IPS DF 4.7 (cell line): ENCODE measurements at regions not wholly inside any gene's neighbourhood (a gene's known extent, or its start where the extent isn't known, plus 50 kb on each side); places are given as distances from the start of the nearest gene placed in this dataset.
"Not testable (repeated sequence)": the region's sequence is repeated elsewhere in the genome, so short reads cannot be mapped to it uniquely, and the experiment has no call there.

Experiments used
- DNase-seq: peaks from one replicate; pipeline ENCODE4 v3.0.0-alpha.2; 2013; ENCODE audit warnings: low spot score; ENCODE audit errors: extremely low read depth

GRCh38 chr1:242914729-242915128, 340.4 kb downstream of the CEP170 start:
- DNase-seq, result not testable (repeated sequence)

- not testable (repeated sequence) for DNase-seq
Observed at GRCh38 chr1:242912855-242913254, 342.2 kb downstream of the CEP170 start.

- not testable (repeated sequence) for DNase-seq
Observed at GRCh38 chr1:242900558-242900957, 354.5 kb downstream of the CEP170 start.

- DNase-seq, result peak; percentile 16
Observed at GRCh38 chr1:242890192-242890741, 364.8 kb downstream of the CEP170 start.

- no peak for DNase-seq
Observed at GRCh38 chr1:242886137-242886536, 361.6 kb upstream of the PLD5 start.

- DNase-seq, result not testable (repeated sequence)
Observed at GRCh38 chr1:242880022-242880421, 355.5 kb upstream of the PLD5 start.

GRCh38 chr1:242877743-242878142, 353.2 kb upstream of the PLD5 start:
- DNase-seq, result no peak

- no peak for DNase-seq
Observed at GRCh38 chr1:242877229-242877628, 352.7 kb upstream of the PLD5 start.

GRCh38 chr1:242876030-242876429, 351.5 kb upstream of the PLD5 start:
- DNase-seq, result no peak

- no peak for DNase-seq
Observed at GRCh38 chr1:242873661-242874060, 349.2 kb upstream of the PLD5 start.

GRCh38 chr1:242872521-242872920, 348.0 kb upstream of the PLD5 start:
- no peak for DNase-seq

- DNase-seq, result no peak
Observed at GRCh38 chr1:242871471-242872030, 347.1 kb upstream of the PLD5 start.

GRCh38 chr1:242870966-242871365, 346.5 kb upstream of the PLD5 start:
- DNase-seq, result no peak

GRCh38 chr1:242856289-242856688, 331.8 kb upstream of the PLD5 start:
- DNase-seq, result no peak

- DNase-seq, result no peak
Observed at GRCh38 chr1:242854466-242854865, 330.0 kb upstream of the PLD5 start.

GRCh38 chr1:242847390-242847993, 323.0 kb upstream of the PLD5 start:
- no peak for DNase-seq

- DNase-seq, result no peak
Observed at GRCh38 chr1:242842094-242842493, 317.6 kb upstream of the PLD5 start.

GRCh38 chr1:242839101-242839500, 314.6 kb upstream of the PLD5 start:
- DNase-seq, result no peak

- DNase-seq, result no peak
Observed at GRCh38 chr1:242836423-242836822, 311.9 kb upstream of the PLD5 start.

- DNase-seq, result no peak
Observed at GRCh38 chr1:242828828-242829227, 304.3 kb upstream of the PLD5 start.

- no peak for DNase-seq
Observed at GRCh38 chr1:242828199-242828598, 303.7 kb upstream of the PLD5 start.

GRCh38 chr1:242827538-242827937, 303.0 kb upstream of the PLD5 start:
- DNase-seq, result no peak

GRCh38 chr1:242826701-242827336, 302.3 kb upstream of the PLD5 start:
- no peak for DNase-seq
